Right lobe of liver (tissue), 6 donors: ENCODE measurements at regions not wholly inside any gene's neighbourhood (a gene's known extent, or its start where the extent isn't known, plus 50 kb on each side); places are given as distances from the start of the nearest gene placed in this dataset.
"Not testable (repeated sequence)": the region's sequence is repeated elsewhere in the genome, so short reads cannot be mapped to it uniquely, and the experiment has no call there.

Experiments used
- ATAC-seq, 4 donors: fragments of 200-7000 bp; cut with Tn5 transposase; one replicate each; pipeline ENCODE4 v1.9.1; 2020; ENCODE audit warnings: mild to moderate bottlenecking in 4 of 4, moderate library complexity in 4 of 4
- DNase-seq, 3 donors: peaks; one replicate each; pipeline ENCODE4 v3.0.0-alpha.2; 2020
- H3K27ac ChIP-seq, 3 donors: fragments of 200-600 bp; one replicate each; pipeline ENCODE4 v1.8.0; 2022
- H3K27me3 ChIP-seq, 2 donors: fragments of 200-600 bp; one replicate each; pipeline ENCODE4 v1.8.0; 2022
- H3K36me3 ChIP-seq, 4 donors: fragments of 200-600 bp; sonication (generic) in 1 of 4; one replicate each; pipeline versions ENCODE4 v1.5.1 to v1.8.0; 2017 to 2022; ENCODE audit warnings: control low read depth in 1 of 4
- H3K4me1 ChIP-seq, 4 donors: fragments of 200-600 bp; sonication (generic) in 1 of 4; one replicate each; pipeline versions ENCODE4 v1.5.1 to v1.8.0; 2017 to 2022; ENCODE audit warnings: control low read depth in 1 of 4
- H3K4me3 ChIP-seq, 3 donors: fragments of 200-600 bp; one replicate each; pipeline ENCODE4 v1.8.0; 2022
- H3K9me3 ChIP-seq, 4 donors: fragments of 200-600 bp; sonication (generic) in 1 of 4; one replicate each; pipeline versions ENCODE4 v1.5.1 to v1.8.0; 2017 to 2022; ENCODE audit warnings: control low read depth in 1 of 4
- CTCF ChIP-seq, 4 donors: fragments of 200-600 bp in 3 of 4; fragments of 450-650 bp in 1 of 4; IDR thresholded peaks; one replicate each; pipeline versions ENCODE4 v1.5.1 to v1.8.0; 2016 to 2022; ENCODE audit warnings: antibody characterized with exemption in 4 of 4, mild to moderate bottlenecking in 2 of 4
- POLR2A ChIP-seq: fragments of 450-650 bp; IDR thresholded peaks from one replicate; pipeline ENCODE4 v1.6.1; 2017; ENCODE audit warnings: antibody characterized with exemption, mild to moderate bottlenecking
- WGBS: methylation state at CpG from one replicate; pipeline ENCODE4 v1.1.6; 2018; ENCODE audit warnings: low coverage, low lambda C conversion rate; ENCODE audit not compliant: insufficient coverage; ENCODE audit errors: missing lambda C conversion rate; 5-methylcytosine and 5-hydroxymethylcytosine counted together
- intact Hi-C, 2 donors: fragments of 100-400 bp; cut with DNase I; formaldehyde crosslinking; loops; one replicate each; pipeline versions ENCODE4 v1.11.2 to v1.14.1; 2022
- donor health status: DM: no; HTN: yes; CAD: no.
- donor health status: DM: no; HTN: no; CAD: no.
- donor health status: DM: no; HTN: no; CAD: no.
- donor health status: DM: no; HTN: yes; CAD: no.
- donor health status: DM: no; HTN: yes; CAD: no.

- ATAC-seq (no peak), DNase-seq (peak in 1 of 3 donors; percentile 39)
- Histone ChIP-seq H3K27ac (no peak overlapping the region), H3K4me1 (no peaks in the 10 kb centered on the region), H3K27me3 (no peaks in the 10 kb centered on the region), H3K9me3 (no peaks in the 10 kb centered on the region), H3K36me3 (no peaks in the 10 kb centered on the region), H3K4me3 (no peak overlapping the region)
- intact Hi-C loops: no loop called here
- TF ChIP-seq CTCF (IDR thresholded peaks at IDR 0.05): no peak
- no peak for TF ChIP-seq POLR2A
- WGBS: 30% methylated on average over 8 of the region's 8 CpGs
Measured at GRCh38 chr7:3117488-3118231, 74.0 kb upstream of the CARD11 start.

GRCh38 chr7:3119352-3119927 is 75.8 kb upstream of the CARD11 start:
- H3K4me3 ChIP-seq, H3K36me3 ChIP-seq, DNase-seq, ATAC-seq, intact Hi-C loops, H3K9me3 ChIP-seq, H3K4me1 ChIP-seq, H3K27me3 ChIP-seq, H3K27ac ChIP-seq: not testable (repeated sequence)
- 80% methylated on average over 9 of the region's 9 CpGs for WGBS

GRCh38 chr7:3119963-3120362 is 76.3 kb upstream of the CARD11 start:
- TF ChIP-seq CTCF (IDR thresholded peaks at IDR 0.05): no peak
- WGBS: 36% methylated on average over 3 of the region's 3 CpGs

GRCh38 chr7:3120513-3120912 is 76.8 kb upstream of the CARD11 start:
- Histone ChIP-seq H3K9me3 (no peaks in the 10 kb centered on the region), H3K4me1 (no peaks in the 10 kb centered on the region), H3K27me3 (no peaks in the 10 kb centered on the region), H3K27ac (no peak overlapping the region), H3K4me3 (no peak overlapping the region), H3K36me3 (no peaks in the 10 kb centered on the region)
- no peak for DNase-seq
- intact Hi-C loops: no loop called here
- 42% methylated on average over 3 of the region's 3 CpGs for WGBS
- TF ChIP-seq POLR2A (no peak), CTCF (IDR thresholded peaks at IDR 0.05) (no peak)
- ATAC-seq: peak in 1 of 4 donors; percentile 29

More at GRCh38 chr7:3119963-3120362, 76.3 kb upstream of the CARD11 start:
- H3K27ac ChIP-seq: no peak overlapping the region
- no peaks in the 10 kb centered on the region for H3K4me1 ChIP-seq
- ATAC-seq: no peak
- intact Hi-C loops: no loop called here
- H3K9me3 ChIP-seq: no peaks in the 10 kb centered on the region
- H3K36me3 ChIP-seq: no peaks in the 10 kb centered on the region
- DNase-seq: no peak
- H3K27me3 ChIP-seq: no peaks in the 10 kb centered on the region
- H3K4me3 ChIP-seq: no peak overlapping the region

GRCh38 chr7:3128857-3129490 is 85.3 kb upstream of the CARD11 start:
- 38% methylated on average over 8 of the region's 11 CpGs for WGBS
- no peak for TF ChIP-seq POLR2A
- TF ChIP-seq CTCF (IDR thresholded peaks at IDR 0.05): no peak
- no peak for ATAC-seq

More at GRCh38 chr7:3128857-3129490, 85.3 kb upstream of the CARD11 start:
- Histone ChIP-seq H3K4me1 (no peaks in the 10 kb centered on the region), H3K27me3 (no peaks in the 10 kb centered on the region), H3K4me3 (no peak overlapping the region), H3K36me3 (no peaks in the 10 kb centered on the region), H3K27ac (no peak overlapping the region), H3K9me3 (no peaks in the 10 kb centered on the region)
- no peak for DNase-seq
- intact Hi-C loops: no loop called here
